ENCODE measurements at regions not wholly inside any gene's neighbourhood (a gene's known extent, or its start where the extent isn't known, plus 50 kb on each side); places are given as distances from the start of the nearest gene placed in this dataset.
"Not testable (repeated sequence)": the region's sequence is repeated elsewhere in the genome, so short reads cannot be mapped to it uniquely, and the experiment has no call there.

- Histone ChIP-seq H3K4me1 (no peaks in the 10 kb centered on the region), H3K79me2 (no peaks in the 10 kb centered on the region), H3K27me3 (ENCODE audit: control insufficient read depth, insufficient read depth, low read length) (no peaks in the 10 kb centered on the region), H3K27ac (no peak overlapping the region), H3K4me2 (ENCODE audit: low read length) (no peak overlapping the region), H2AFZ (no peak overlapping the region), H3K4me3 (ENCODE audit: low read depth, low read length) (no peak overlapping the region), H3K9me3 (ENCODE audit: control insufficient read depth, low read length) (no peaks in the 10 kb centered on the region), H3K36me3 (ENCODE audit: control insufficient read depth, insufficient read depth, low read length) (no peaks in the 10 kb centered on the region), H3K9ac (no peak overlapping the region)
- TF ChIP-seq CTCF (IDR thresholded peaks at IDR 0.05) = no peak
Measured at GRCh38 chr6:22155551-22155950, 141.3 kb downstream of the PRL start.

- Histone ChIP-seq H3K4me1 (no peaks in the 10 kb centered on the region), H3K36me3 (ENCODE audit: control insufficient read depth, insufficient read depth, low read length) (no peaks in the 10 kb centered on the region), H3K9me3 (ENCODE audit: control insufficient read depth, low read length) (no peaks in the 10 kb centered on the region), H3K27ac (no peak overlapping the region), H3K79me2 (no peaks in the 10 kb centered on the region), H3K9ac (no peak overlapping the region), H2AFZ (no peak overlapping the region), H3K4me2 (ENCODE audit: low read length) (no peak overlapping the region), H3K4me3 (ENCODE audit: low read depth, low read length) (no peak overlapping the region), H3K27me3 (ENCODE audit: control insufficient read depth, insufficient read depth, low read length) (no peaks in the 10 kb centered on the region)
- no peak for TF ChIP-seq CTCF (IDR thresholded peaks at IDR 0.05)
Measured at GRCh38 chr6:22157233-22157632, 139.6 kb downstream of the PRL start.

GRCh38 chr6:22164236-22164635 is 132.6 kb downstream of the PRL start:
- Histone ChIP-seq H3K27ac (no peak overlapping the region), H3K27me3 (ENCODE audit: control insufficient read depth, insufficient read depth, low read length) (no peaks in the 10 kb centered on the region), H3K9ac (no peak overlapping the region), H3K79me2 (no peaks in the 10 kb centered on the region), H3K4me3 (ENCODE audit: low read depth, low read length) (no peak overlapping the region), H2AFZ (no peak overlapping the region), H3K4me1 (no peaks in the 10 kb centered on the region), H3K36me3 (ENCODE audit: control insufficient read depth, insufficient read depth, low read length) (no peaks in the 10 kb centered on the region), H3K4me2 (ENCODE audit: low read length) (no peak overlapping the region), H3K9me3 (ENCODE audit: control insufficient read depth, low read length) (no peaks in the 10 kb centered on the region)
- TF ChIP-seq CTCF (IDR thresholded peaks at IDR 0.05) = no peak

GRCh38 chr6:22171006-22171405 is 125.8 kb downstream of the PRL start:
- H3K79me2 ChIP-seq; H3K4me2 ChIP-seq (ENCODE audit: low read length); H3K4me3 ChIP-seq (ENCODE audit: low read depth, low read length); H3K36me3 ChIP-seq (ENCODE audit: control insufficient read depth, insufficient read depth, low read length); H3K27me3 ChIP-seq (ENCODE audit: control insufficient read depth, insufficient read depth, low read length); H3K9ac ChIP-seq; H3K4me1 ChIP-seq; H3K27ac ChIP-seq; H2AFZ ChIP-seq; H3K9me3 ChIP-seq (ENCODE audit: control insufficient read depth, low read length): not testable (repeated sequence)

- not testable (repeated sequence) for H3K27ac ChIP-seq; H3K4me1 ChIP-seq; H3K4me3 ChIP-seq (ENCODE audit: low read depth, low read length); H3K9ac ChIP-seq; H3K4me2 ChIP-seq (ENCODE audit: low read length); H3K27me3 ChIP-seq (ENCODE audit: control insufficient read depth, insufficient read depth, low read length); H3K79me2 ChIP-seq; H2AFZ ChIP-seq; H3K36me3 ChIP-seq (ENCODE audit: control insufficient read depth, insufficient read depth, low read length); H3K9me3 ChIP-seq (ENCODE audit: control insufficient read depth, low read length)
Measured at GRCh38 chr6:22171885-22172284, 125.0 kb downstream of the PRL start.

- H3K4me3 ChIP-seq (ENCODE audit: low read depth, low read length) = no peak overlapping the region
- no peak overlapping the region for H3K4me2 ChIP-seq (ENCODE audit: low read length)
- TF ChIP-seq CTCF (IDR thresholded peaks at IDR 0.05) = no peak
- no peak overlapping the region for H3K27ac ChIP-seq
- H3K79me2 ChIP-seq = no peaks in the 10 kb centered on the region
- no peak overlapping the region for H3K9ac ChIP-seq
- H3K4me1 ChIP-seq = no peaks in the 10 kb centered on the region
- no peak overlapping the region for H2AFZ ChIP-seq
- H3K27me3 ChIP-seq (ENCODE audit: control insufficient read depth, insufficient read depth, low read length) = no peaks in the 10 kb centered on the region
- H3K36me3 ChIP-seq (ENCODE audit: control insufficient read depth, insufficient read depth, low read length) = no peaks in the 10 kb centered on the region
- H3K9me3 ChIP-seq (ENCODE audit: control insufficient read depth, low read length) = no peaks in the 10 kb centered on the region
Measured at GRCh38 chr6:22173311-22173710, 123.5 kb downstream of the PRL start.

GRCh38 chr6:22180250-22180649 is 116.6 kb downstream of the PRL start:
- not testable (repeated sequence) for H3K4me3 ChIP-seq (ENCODE audit: low read depth, low read length); H3K4me1 ChIP-seq; H3K79me2 ChIP-seq; H3K27me3 ChIP-seq (ENCODE audit: control insufficient read depth, insufficient read depth, low read length); H2AFZ ChIP-seq; H3K9ac ChIP-seq; H3K36me3 ChIP-seq (ENCODE audit: control insufficient read depth, insufficient read depth, low read length); H3K27ac ChIP-seq; H3K4me2 ChIP-seq (ENCODE audit: low read length); H3K9me3 ChIP-seq (ENCODE audit: control insufficient read depth, low read length)
